Fibroblast of skin of abdomen (primary cell): ENCODE measurements at regions not wholly inside any gene's neighbourhood (a gene's known extent, or its start where the extent isn't known, plus 50 kb on each side); places are given as distances from the start of the nearest gene placed in this dataset.
A peak's percentile ranks its signal among the peaks of the same experiment; 100 is the strongest.

Experiments
- DNase-seq: peaks from one replicate; pipeline ENCODE4 v3.0.0-alpha.2; 2013

DNA sequence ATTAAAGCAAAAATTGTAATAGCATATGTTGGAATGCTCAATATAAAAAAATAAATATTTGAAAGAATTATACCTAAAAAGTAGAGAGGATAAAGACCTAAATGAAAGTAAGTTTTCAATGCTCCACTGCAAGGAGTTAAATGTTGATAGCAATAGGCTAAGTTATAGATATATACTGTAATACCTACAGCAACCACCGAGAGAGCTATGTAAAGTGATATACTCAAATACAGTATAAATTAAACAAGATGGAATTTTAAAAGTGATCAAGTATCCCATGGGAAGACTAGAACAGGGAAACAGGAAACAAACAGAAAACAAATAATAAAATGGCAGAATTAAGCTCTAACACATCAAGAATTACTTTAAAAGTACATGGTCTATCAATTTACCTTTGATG lies 73.9 kb downstream of the CASP3 start:
- no peak for DNase-seq

- DNase-seq, result no peak
These were observed 74.4 kb downstream of the CASP3 start for GRCh38 chr4:184574861-184575260.

- no peak for DNase-seq
These were observed 75.5 kb downstream of the CASP3 start for GRCh38 chr4:184573701-184574100.

- DNase-seq, result no peak
These were observed 80.5 kb downstream of the CASP3 start for GRCh38 chr4:184568770-184569169.

GRCh38 chr4:184563621-184564020 lies 85.6 kb downstream of the CASP3 start:
- DNase-seq, result no peak

- no peak for DNase-seq
These were observed 84.6 kb upstream of the IRF2 start for GRCh38 chr4:184558996-184559395.

DNA sequence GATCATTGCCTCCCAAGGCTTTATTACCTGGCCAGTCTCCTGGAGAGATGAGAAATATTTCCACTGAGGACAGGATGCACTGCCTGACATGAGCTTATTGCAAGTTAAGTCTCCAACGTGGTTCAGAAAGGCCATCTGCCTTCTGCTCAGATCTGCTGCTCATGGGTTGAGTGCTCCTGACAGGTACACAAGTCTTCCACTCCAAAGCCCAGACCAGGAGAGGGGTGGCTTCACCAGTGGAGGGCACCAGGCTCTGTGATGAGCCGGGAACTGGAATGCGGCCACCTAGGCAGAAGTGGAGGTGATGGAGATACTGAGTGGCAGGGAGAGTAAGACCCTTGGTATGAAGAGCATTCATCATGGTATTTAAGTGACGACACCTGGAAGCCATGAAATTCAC lies 79.5 kb upstream of the IRF2 start:
- no peak for DNase-seq

DNA sequence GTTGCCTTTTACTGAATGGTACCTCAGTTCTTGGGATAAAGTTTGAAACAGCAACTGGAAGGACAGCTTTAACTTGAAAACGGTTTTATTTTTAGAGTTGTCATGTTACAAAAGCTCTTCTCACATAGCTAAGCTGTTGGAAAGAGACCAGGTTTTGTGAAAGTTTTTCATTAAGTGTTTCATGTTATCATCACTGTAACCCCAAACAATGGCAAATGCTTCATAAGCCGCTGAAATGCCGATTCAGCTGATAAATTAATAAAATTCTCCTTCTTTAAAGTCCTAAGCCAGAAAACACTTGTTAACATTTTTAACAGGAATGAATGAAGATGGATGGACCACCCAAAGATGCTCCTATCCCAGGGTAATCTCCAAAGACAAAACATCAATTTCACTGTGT lies 76.1 kb upstream of the IRF2 start:
- no peak for DNase-seq

- no peak for DNase-seq
These were observed 74.4 kb upstream of the IRF2 start for GRCh38 chr4:184548648-184549341.

GRCh38 chr4:184548316-184548647 lies 73.9 kb upstream of the IRF2 start:
- DNase-seq, result no peak

DNA sequence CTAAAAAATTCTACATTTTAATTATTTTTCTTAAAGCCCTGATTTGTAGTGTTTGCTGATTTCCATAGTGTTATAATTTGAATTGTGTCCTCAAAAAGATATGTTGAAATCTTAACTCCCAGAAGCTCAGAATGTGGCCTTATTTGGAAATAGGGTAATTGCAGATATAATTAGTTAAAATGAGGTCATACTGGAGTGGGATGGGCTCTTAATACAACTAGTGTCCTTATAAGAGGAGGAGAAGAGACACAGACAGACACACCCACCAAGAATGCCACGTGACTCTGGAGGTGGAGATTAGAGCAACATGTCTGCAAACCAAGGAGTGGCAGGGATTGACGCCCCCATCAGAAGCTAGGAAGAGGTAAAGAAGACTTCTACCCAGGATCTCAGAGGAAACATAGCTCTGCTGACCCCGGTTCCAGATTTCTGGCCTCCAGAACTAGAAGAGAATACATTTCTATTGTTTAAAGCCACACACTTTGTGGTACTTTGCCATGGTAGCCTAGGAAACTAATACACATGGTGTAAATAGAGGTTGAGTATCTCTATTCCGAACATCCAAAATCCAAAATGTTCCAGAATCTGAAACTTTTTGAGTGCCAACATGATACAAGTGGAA lies 70.5 kb upstream of the IRF2 start:
- DNase-seq, result no peak

DNA sequence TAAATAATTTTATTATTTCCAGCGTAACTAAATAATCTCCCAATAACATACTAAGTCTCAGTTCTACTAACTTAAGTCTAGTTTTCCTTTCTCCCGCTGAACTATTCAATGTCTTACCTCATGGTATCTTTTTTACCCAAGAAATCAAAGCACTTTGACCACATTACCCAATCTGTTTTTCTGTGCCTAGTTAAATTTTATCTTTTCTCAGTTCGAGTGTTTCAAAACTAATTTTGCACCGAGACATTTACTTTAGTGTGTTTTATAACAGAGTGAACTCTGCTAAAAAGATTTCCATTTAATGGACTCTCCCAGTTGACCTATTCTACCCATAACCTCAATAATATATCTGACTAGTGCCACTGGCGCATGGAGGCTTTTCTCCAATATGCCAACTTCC lies 67.6 kb upstream of the IRF2 start:
- no peak for DNase-seq

DNA sequence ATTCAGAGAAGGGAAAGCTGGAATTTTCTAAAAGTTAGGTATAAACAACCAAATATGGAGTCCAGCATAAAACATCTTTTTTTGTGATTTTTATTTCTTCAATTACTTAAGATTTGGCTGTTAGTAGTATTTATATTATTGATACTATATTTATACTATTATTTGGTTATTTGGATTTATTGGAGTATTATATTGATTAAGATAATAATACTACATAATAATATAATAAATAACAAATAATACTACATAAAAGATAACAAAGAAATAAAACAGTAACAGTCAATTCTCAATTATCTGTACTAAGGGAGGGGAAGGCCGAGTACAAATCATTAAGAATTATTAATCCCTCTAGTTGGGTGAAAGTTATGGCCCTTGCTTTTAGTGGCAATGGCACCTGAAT lies 66.0 kb upstream of the IRF2 start:
- no peak for DNase-seq

DNA sequence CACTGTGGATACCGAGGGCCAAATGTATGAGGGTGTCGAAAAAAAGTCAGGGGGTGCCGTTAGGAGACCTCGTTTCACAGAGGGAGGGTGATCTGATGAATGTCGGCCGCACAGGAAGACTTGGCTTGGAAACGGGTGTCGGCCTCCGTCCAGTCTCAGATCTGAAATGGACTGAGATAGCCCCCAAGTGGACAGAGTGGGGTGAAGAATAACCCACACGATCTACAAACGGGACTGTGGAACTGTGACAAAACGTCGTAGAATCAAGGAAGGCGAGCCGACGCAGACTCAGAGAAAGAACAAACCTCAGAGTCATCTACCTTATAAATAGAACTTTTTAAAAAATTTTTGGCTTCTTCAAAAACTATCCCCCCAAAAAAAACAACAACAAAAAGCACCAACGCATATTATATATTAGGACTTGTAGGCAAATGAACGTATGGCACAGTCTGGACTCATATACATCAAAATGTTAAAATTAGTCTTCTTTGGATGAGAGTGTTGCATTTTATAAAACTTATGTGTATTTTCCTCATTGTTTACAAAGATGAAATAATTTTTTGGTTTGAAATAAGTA lies 63.8 kb upstream of the IRF2 start:
- peak; percentile 89 for DNase-seq

DNA sequence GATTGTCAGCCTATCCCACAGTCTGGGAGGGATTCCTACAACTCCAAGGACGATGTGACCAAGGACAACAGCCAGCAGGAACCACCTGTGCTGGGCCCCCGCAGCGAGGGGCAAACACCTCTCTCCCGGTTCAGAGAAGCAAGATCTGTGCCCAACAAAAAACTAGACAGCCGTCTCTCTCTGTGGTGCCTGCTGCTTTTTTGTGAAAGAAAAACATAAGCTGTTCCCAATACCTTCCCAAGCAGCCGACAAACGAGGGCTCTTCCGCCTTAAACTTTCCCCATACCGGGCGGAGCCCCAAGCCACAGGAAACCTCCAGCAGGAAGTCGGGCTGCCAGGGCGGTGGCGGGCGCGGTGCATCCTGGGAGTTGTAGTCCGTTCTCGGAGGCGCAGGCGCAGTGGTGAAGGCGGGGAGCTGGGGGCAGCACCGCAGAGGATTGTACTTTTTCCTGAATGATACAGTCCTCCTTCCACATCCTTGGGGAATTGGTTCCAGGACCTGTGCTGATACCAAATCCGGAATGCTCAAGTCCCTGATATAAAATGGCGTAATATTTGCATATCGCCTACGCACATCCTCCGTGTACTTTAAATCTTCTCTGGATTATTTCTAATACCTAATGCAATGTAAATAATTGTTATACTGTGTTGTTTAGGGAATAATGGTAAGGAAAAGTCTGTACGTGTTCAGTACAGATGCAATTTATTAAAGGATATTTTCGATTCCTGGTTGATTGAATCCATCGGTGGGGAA lies 63.1 kb upstream of the IRF2 start:
- DNase-seq, result peak; percentile 95

- DNase-seq, result no peak
These were observed 62.5 kb upstream of the IRF2 start for GRCh38 chr4:184536881-184537248.

GRCh38 chr4:184536065-184536880 lies 61.9 kb upstream of the IRF2 start:
- no peak for DNase-seq

DNA sequence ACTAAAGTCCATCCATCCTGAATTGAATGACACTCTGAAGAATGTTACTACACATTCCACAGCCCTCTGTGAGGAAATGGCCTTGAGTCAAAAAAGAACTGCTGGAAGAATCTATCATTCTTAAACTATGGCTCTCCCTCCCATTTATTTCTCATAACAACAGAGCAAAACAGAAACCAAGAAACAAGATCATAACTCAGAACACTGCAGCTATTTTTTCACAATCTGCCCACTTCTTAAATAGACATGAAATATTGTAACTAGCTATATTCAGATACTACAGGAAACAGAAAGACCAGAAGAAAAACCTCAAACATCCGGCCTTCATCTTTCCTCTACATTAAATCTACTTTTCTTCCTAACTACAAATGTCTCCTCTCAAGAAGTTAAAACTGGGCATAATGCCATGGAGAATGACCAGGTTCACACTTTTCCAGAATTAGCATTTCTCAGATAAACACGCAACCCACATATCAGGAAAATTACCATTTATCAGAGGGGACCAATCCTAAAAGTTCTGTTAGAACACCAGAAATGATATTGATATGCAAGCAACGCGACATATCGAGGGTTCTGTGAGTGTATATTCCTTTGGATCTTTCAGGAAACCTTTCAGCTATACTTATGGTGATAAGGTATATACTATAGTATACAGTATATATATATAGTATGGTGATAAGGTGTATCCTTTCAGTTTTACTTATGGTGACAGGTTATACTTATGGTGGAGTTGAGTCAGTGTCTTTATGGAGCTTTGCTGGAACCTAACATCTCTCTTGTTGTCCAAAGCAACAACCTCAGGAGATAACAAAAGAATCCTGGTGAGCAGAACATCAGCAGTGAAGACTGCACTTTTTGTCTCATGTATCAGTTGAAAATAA lies 60.4 kb upstream of the IRF2 start:
- DNase-seq, result peak; percentile 82

GRCh38 chr4:184533908-184534307 lies 59.6 kb upstream of the IRF2 start:
- no peak for DNase-seq

- DNase-seq, result no peak
These were observed 56.7 kb upstream of the IRF2 start for GRCh38 chr4:184531008-184531407.

GRCh38 chr4:184529283-184529682 lies 54.9 kb upstream of the IRF2 start:
- no peak for DNase-seq

DNA sequence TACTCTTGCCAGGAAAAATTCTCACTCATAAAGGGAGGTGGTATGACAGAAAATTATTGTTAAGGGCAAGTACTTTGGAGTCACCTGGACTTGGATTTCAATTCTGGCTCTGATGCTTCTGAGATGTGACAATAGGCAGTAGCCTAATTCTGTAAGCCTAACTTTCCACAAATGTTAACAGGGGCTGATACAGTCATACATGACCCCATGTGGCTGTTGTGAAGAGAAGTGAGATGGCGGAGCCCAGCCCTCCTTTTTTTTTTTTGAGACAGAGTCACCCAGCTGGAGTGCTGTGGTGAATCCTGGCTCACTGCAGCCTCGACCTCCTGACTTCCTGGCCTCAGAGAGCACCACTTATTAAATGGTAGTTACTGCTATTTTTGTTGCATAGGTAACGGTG lies 54.4 kb upstream of the IRF2 start:
- DNase-seq, result no peak
